SK-N-SH treated with all-trans-retinoic acid at 6 μM for 48 hours (cell line): ENCODE measurements at regions not wholly inside any gene's neighbourhood (a gene's known extent, or its start where the extent isn't known, plus 50 kb on each side); places are given as distances from the start of the nearest gene placed in this dataset.

Source experiments
- CREB5 ChIP-seq: fragments of 250-450 bp; sonication (Bioruptor Pico); IDR thresholded peaks from 2 replicates; pipeline ENCODE4 v1.5.1; 2020; ENCODE audit warnings: low read depth, mild to moderate bottlenecking, moderate library complexity
- ESRRG ChIP-seq: fragments of 250-450 bp; sonication (Bioruptor Pico); IDR thresholded peaks from 2 replicates; pipeline ENCODE4 v1.6.1; 2021; ENCODE audit warnings: mild to moderate bottlenecking
- PATZ1 ChIP-seq: fragments of 250-450 bp; sonication (Bioruptor Pico); IDR thresholded peaks from 2 replicates; pipeline ENCODE4 v1.8.0; 2020; ENCODE audit warnings: mild to moderate bottlenecking, moderate library complexity, borderline replicate concordance

GRCh38 chrX:40984962-40985361 is 100.3 kb upstream of the USP9X start:
- TF ChIP-seq ESRRG (CRISPR knock-in tag) (no peak), CREB5 (CRISPR knock-in tag) (no peak), PATZ1 (no peak)
